Tibial artery (tissue), 4 donors: ENCODE measurements at regions not wholly inside any gene's neighbourhood (a gene's known extent, or its start where the extent isn't known, plus 50 kb on each side); places are given as distances from the start of the nearest gene placed in this dataset.

Experiments used
- DNase-seq, 2 donors: peaks; one replicate each; pipeline ENCODE4 v3.0.0-alpha.2; 2019
- H3K27ac ChIP-seq, 2 donors: fragments of 200-600 bp; sonication (generic) in 1 of 2; 1 replicate in 1 of 2; 2 replicates in 1 of 2; pipeline ENCODE4 v1.5.1; 2018 to 2019; ENCODE audit warnings: mild to moderate bottlenecking in 1 of 2
- H3K27me3 ChIP-seq, 2 donors: fragments of 200-600 bp; sonication (generic) in 1 of 2; one replicate each; pipeline versions ENCODE4 v1.5.1 to v1.6.0; 2016 to 2019
- H3K36me3 ChIP-seq, 3 donors: fragments of 200-600 bp; sonication (generic) in 2 of 3; one replicate each; pipeline ENCODE4 v1.5.1; 2016 to 2019; ENCODE audit warnings: mild to moderate bottlenecking in 2 of 3
- H3K4me1 ChIP-seq, 4 donors: fragments of 200-600 bp; sonication (generic) in 2 of 4; 1 replicate in 3 of 4; 2 replicates in 1 of 4; pipeline ENCODE4 v1.5.1; 2016 to 2019
- H3K4me3 ChIP-seq, 2 donors: fragments of 200-600 bp; sonication (generic) in 1 of 2; 1 replicate in 1 of 2; 2 replicates in 1 of 2; pipeline ENCODE4 v1.5.1; 2018 to 2019; ENCODE audit warnings: mild to moderate bottlenecking in 2 of 2
- H3K9me3 ChIP-seq, 3 donors: fragments of 200-600 bp; sonication (generic) in 1 of 3; one replicate each; pipeline ENCODE4 v1.5.1; 2016 to 2019
- intact Hi-C: fragments of 100-400 bp; cut with DNase I; formaldehyde crosslinking; loops from one replicate; pipeline ENCODE4 v1.15.0; 2023; ENCODE audit warnings: low total_unique reads
- TF ChIP-seq, protein P1 (sequence below), 2 experiments: fragments of 200-600 bp in 1 of 2; fragments of 450-650 bp in 1 of 2; IDR thresholded peaks; one replicate each; pipeline ENCODE4 v1.5.1; 2017 to 2019; ENCODE audit warnings: antibody characterized with exemption in 2 of 2, mild to moderate bottlenecking in 1 of 2, moderate library complexity in 1 of 2

DNA sequence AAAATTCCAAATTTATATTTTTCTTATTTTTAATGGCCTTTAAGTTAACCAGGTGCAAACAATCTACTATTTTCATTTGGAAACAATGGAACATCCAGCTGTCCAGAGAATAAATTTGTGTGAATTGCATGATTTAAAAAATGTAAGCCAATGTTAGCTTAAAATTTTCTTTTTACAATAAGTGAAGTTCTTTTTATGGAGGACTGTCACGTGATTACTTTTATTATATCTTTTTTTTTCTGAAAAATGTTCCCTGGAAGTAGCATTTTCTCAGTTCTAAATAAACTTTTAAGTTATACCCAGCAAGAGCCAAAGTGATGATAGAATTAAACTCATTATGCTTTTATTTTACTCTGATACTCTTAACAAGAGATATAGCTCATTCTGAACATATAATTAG is 267.7 kb upstream of the SLC35B3 start:
- no peak for DNase-seq
- H3K27me3 ChIP-seq = no peaks in the 10 kb centered on the region
- intact Hi-C loops = no loop called here
- no peak overlapping the region for H3K4me3 ChIP-seq
- TF ChIP-seq, protein P1, sequence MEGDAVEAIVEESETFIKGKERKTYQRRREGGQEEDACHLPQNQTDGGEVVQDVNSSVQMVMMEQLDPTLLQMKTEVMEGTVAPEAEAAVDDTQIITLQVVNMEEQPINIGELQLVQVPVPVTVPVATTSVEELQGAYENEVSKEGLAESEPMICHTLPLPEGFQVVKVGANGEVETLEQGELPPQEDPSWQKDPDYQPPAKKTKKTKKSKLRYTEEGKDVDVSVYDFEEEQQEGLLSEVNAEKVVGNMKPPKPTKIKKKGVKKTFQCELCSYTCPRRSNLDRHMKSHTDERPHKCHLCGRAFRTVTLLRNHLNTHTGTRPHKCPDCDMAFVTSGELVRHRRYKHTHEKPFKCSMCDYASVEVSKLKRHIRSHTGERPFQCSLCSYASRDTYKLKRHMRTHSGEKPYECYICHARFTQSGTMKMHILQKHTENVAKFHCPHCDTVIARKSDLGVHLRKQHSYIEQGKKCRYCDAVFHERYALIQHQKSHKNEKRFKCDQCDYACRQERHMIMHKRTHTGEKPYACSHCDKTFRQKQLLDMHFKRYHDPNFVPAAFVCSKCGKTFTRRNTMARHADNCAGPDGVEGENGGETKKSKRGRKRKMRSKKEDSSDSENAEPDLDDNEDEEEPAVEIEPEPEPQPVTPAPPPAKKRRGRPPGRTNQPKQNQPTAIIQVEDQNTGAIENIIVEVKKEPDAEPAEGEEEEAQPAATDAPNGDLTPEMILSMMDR (IDR thresholded peaks at IDR 0.05) = no peak
- H3K27ac ChIP-seq = no peak overlapping the region
- H3K9me3 ChIP-seq = no peaks in the 10 kb centered on the region
- H3K4me1 ChIP-seq = peaks cover 0 to 1% (median 0%) of the 10 kb centered on the region in 4 donors
- no peaks in the 10 kb centered on the region for H3K36me3 ChIP-seq

DNA sequence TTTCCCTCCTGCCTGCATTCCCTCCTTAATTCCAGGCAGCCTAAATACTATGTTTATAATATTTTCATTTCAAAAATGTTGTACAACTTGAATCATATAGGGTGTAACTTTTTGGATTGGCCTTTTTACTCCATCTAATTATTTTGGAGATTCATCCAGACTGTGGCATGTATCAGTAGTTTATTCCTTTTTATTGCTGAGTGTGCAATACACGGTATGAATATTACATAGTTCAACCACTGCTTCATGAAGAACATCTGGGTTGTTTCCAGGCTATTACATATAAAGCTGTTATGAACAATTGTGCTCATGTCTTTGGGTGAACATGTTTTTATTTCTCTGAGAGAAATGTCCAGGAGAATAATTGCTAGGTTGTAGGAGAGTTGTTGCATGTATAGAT is 253.5 kb upstream of the SLC35B3 start:
- intact Hi-C loops = no loop called here
- no peak overlapping the region for H3K27ac ChIP-seq
- H3K27me3 ChIP-seq = no peaks in the 10 kb centered on the region
- H3K9me3 ChIP-seq = peaks cover 0 to 8% (median 0%) of the 10 kb centered on the region in 3 donors
- H3K36me3 ChIP-seq = no peaks in the 10 kb centered on the region
- no peak overlapping the region for H3K4me3 ChIP-seq
- DNase-seq = no peak
- TF ChIP-seq, protein P1 (IDR thresholded peaks at IDR 0.05) = no peak
- no peaks in the 10 kb centered on the region for H3K4me1 ChIP-seq

DNA sequence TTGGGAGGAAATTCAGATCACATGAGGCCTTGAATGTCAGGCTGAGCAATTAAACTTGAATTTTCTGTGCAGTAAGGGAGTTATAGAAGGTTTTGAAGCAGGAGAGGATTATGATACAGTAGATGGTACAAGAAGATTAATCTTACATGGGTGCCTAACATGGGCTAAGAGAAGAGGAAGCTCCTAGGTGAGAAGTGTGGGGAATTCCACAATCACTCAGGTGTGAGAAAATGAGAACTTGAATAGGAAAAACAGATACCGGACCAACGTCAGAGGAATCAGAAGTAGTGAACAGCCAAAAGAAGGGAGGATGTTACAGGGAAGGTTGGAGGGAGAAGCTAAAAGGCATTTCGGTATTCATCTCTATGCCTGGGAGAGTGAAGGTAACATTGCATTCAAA is 250.7 kb upstream of the SLC35B3 start:
- H3K27ac ChIP-seq = no peak overlapping the region
- TF ChIP-seq, protein P1 (IDR thresholded peaks at IDR 0.05) = no peak
- no peaks in the 10 kb centered on the region for H3K27me3 ChIP-seq
- no peaks in the 10 kb centered on the region for H3K36me3 ChIP-seq
- intact Hi-C loops = no loop called here
- no peaks in the 10 kb centered on the region for H3K9me3 ChIP-seq
- DNase-seq = no peak
- H3K4me3 ChIP-seq = no peak overlapping the region
- H3K4me1 ChIP-seq = no peaks in the 10 kb centered on the region

DNA sequence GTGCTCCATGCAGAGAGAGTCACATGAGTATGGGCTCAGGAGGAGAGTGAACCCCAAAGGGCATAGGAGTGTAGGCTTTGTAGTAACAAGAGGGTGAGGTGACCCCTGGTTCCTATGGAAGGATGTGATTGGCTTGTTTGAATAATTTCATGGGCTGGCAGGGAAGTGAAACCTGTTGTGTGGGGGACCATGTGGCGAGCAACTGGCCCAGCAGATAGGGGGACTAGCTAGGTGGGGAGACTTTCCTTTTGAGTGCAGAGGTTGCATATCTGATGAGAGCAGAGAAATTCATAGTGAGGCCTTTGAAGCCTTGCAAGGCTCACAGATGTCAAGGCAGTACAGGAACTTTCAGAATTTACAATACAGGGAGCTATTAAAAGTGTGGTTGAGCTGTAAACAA is 247.9 kb upstream of the SLC35B3 start:
- DNase-seq = no peak
- TF ChIP-seq, protein P1 (IDR thresholded peaks at IDR 0.05) = no peak
- Histone ChIP-seq H3K36me3 (no peaks in the 10 kb centered on the region), H3K27me3 (no peaks in the 10 kb centered on the region), H3K27ac (no peak overlapping the region), H3K4me3 (no peak overlapping the region), H3K9me3 (no peaks in the 10 kb centered on the region), H3K4me1 (no peaks in the 10 kb centered on the region)
- intact Hi-C loops = no loop called here

DNA sequence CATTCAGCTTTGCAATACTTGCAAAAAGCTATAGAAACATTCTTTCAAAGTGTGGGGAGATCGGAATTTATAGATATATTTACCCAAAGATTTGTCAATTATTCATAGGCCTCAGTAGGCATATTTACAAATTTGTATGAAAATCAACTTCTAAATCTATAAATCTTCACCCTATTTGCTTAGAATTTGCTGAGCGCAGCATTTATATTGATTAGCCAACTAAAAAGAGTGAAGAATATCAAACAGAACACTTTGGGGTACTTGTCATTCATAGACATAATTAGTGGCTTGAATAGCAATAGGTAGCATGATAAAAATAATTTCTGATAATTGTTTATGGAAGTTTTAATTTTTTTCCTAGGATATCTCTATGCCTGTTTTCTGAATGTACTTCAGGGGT is 244.5 kb upstream of the SLC35B3 start:
- H3K4me1 ChIP-seq = no peaks in the 10 kb centered on the region
- H3K36me3 ChIP-seq = no peaks in the 10 kb centered on the region
- H3K4me3 ChIP-seq = no peak overlapping the region
- intact Hi-C loops = no loop called here
- H3K27me3 ChIP-seq = no peaks in the 10 kb centered on the region
- H3K9me3 ChIP-seq = no peaks in the 10 kb centered on the region
- TF ChIP-seq, protein P1 (IDR thresholded peaks at IDR 0.05) = no peak
- DNase-seq = no peak
- H3K27ac ChIP-seq = no peak overlapping the region

DNA sequence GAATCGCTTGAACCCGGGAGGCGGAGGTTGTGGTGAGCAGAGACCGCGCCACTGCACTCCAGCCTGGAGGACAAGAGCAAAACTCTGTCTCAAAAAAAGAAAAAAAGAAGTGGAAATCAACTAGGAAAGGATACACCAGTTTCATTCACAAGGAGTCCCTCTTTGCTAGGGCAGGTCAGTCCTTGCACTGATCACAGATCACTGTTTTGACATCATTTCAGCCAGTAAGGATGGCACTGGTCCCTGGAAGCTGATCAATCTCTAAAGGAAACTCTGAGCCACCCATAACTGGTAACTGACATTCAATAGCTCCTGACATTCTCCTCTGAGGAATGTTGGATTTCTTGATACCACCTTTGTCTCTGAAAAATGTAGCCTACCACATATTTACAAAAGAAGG is 243.1 kb upstream of the SLC35B3 start:
- no peaks in the 10 kb centered on the region for H3K36me3 ChIP-seq
- intact Hi-C loops = no loop called here
- no peaks in the 10 kb centered on the region for H3K27me3 ChIP-seq
- TF ChIP-seq, protein P1 (IDR thresholded peaks at IDR 0.05) = no peak
- H3K27ac ChIP-seq = no peak overlapping the region
- no peaks in the 10 kb centered on the region for H3K9me3 ChIP-seq
- no peaks in the 10 kb centered on the region for H3K4me1 ChIP-seq
- DNase-seq = no peak
- no peak overlapping the region for H3K4me3 ChIP-seq
